ENCODE measurements at regions not wholly inside any gene's neighbourhood (a gene's known extent, or its start where the extent isn't known, plus 50 kb on each side); places are given as distances from the start of the nearest gene placed in this dataset.

- TF ChIP-seq CTCF (IDR thresholded peaks at IDR 0.05 in 4 of 5, conservative IDR thresholded peaks at IDR 0.05 in 1 of 5) (no peak), POLR2A (IDR thresholded peaks at IDR 0.05) (no peak)
Measured at GRCh38 chr16:5790512-5790911, 692.9 kb upstream of the EEF2KMT start.
